ENCODE measurements at regions not wholly inside any gene's neighbourhood (a gene's known extent, or its start where the extent isn't known, plus 50 kb on each side); places are given as distances from the start of the nearest gene placed in this dataset.

DNA sequence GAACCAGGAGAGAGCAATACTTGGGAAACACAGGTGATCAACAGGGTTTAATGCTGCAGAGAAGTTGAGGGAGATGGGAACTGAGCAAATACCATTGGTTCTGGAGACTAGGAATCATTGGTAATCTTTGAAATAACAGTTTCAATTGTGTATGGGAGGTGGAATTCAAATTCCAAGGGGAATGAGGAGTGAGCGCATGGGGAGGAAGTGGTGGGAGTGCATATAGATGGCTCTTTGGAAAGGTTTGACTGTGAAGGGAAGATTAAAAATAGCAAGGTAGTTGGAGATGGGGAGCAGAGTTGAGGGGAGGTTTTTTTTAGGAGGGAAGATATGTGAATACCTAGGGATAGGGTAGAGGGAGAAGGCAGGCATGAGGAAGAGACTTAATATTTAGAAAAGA is 51.1 kb upstream of the ROPN1 start:
- TF ChIP-seq, protein P1, sequence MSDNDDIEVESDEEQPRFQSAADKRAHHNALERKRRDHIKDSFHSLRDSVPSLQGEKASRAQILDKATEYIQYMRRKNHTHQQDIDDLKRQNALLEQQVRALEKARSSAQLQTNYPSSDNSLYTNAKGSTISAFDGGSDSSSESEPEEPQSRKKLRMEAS (IDR thresholded peaks at IDR 0.05; ENCODE audit: insufficient read depth, insufficient read length): no peak
- TF ChIP-seq, protein P2, sequence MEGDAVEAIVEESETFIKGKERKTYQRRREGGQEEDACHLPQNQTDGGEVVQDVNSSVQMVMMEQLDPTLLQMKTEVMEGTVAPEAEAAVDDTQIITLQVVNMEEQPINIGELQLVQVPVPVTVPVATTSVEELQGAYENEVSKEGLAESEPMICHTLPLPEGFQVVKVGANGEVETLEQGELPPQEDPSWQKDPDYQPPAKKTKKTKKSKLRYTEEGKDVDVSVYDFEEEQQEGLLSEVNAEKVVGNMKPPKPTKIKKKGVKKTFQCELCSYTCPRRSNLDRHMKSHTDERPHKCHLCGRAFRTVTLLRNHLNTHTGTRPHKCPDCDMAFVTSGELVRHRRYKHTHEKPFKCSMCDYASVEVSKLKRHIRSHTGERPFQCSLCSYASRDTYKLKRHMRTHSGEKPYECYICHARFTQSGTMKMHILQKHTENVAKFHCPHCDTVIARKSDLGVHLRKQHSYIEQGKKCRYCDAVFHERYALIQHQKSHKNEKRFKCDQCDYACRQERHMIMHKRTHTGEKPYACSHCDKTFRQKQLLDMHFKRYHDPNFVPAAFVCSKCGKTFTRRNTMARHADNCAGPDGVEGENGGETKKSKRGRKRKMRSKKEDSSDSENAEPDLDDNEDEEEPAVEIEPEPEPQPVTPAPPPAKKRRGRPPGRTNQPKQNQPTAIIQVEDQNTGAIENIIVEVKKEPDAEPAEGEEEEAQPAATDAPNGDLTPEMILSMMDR (IDR thresholded peaks at IDR 0.05; ENCODE audit: extremely low read depth in 1 of 2, insufficient read depth in 1 of 2, low read depth in 1 of 2, low read length in 2 of 2): no peak
